ENCODE measurements at regions not wholly inside any gene's neighbourhood (a gene's known extent, or its start where the extent isn't known, plus 50 kb on each side); places are given as distances from the start of the nearest gene placed in this dataset.

- TF ChIP-seq CTCF (conservative IDR thresholded peaks at IDR 0.05; ENCODE audit: low read depth in 2 of 2) (no peak), POLR2AphosphoS5 (IDR thresholded peaks at IDR 0.05; ENCODE audit: low read depth) (no peak), EZH2 (IDR thresholded peaks at IDR 0.05; ENCODE audit: low read depth, unreplicated experiment) (no peak), EZH2phosphoT487 (IDR thresholded peaks at IDR 0.05; ENCODE audit: unreplicated experiment) (no peak), JUNB (IDR thresholded peaks at IDR 0.05; ENCODE audit: unreplicated experiment) (no peak)
Measured at GRCh38 chr7:41446606-41447449, 256.1 kb downstream of the INHBA start.

Data from GM23338 (cell line).